GM18511 (cell line): ENCODE measurements at regions not wholly inside any gene's neighbourhood (a gene's known extent, or its start where the extent isn't known, plus 50 kb on each side); places are given as distances from the start of the nearest gene placed in this dataset.
"Not testable (repeated sequence)": the region's sequence is repeated elsewhere in the genome, so short reads cannot be mapped to it uniquely, and the experiment has no call there.

Source experiments
- ATAC-seq: cut with Tn5 transposase; IDR thresholded peaks from one replicate; pipeline ENCODE4 v1.9.1; 2021; ENCODE audit warnings: mild to moderate bottlenecking, moderate library complexity; ENCODE audit not compliant: unreplicated experiment

DNA sequence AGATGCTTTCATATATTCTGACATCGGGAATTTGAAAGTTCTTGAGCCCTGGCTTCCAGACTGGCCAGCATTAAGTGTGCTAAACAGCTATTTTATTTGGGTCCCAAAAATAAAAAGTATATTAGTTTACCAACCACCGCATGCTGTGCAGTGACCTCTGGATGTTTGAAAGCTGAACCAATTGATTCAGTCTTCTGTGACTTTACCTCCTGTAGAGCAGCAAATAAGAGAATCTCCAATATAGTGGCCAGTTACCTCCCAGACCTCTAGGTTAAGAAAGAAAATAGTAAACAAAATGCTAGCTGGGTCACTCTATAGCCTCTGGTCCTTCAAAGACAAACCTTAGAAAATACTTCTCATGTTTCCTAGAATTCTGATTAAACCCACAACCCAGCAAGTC lies 424.6 kb upstream of the NFE2L3 start:
- ATAC-seq = no peak

DNA sequence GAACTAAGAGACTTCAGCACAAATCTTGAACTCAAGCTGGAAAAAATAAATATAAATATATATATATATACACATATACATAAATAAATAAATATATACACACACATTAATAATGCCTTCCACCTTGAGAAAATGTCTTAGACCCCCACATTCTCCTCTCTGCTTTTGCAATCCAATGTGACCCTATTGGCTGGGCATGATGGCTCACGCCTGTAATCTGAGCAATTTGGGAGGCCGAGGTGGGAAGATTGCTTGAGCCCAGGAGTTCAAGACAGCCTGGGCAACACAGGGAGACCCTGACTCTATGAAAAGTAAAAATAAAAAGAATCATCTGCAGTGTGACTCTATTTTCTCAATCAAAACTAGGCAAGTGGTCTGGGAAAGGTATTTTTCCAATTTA lies 424.1 kb upstream of the NFE2L3 start:
- no peak for ATAC-seq

DNA sequence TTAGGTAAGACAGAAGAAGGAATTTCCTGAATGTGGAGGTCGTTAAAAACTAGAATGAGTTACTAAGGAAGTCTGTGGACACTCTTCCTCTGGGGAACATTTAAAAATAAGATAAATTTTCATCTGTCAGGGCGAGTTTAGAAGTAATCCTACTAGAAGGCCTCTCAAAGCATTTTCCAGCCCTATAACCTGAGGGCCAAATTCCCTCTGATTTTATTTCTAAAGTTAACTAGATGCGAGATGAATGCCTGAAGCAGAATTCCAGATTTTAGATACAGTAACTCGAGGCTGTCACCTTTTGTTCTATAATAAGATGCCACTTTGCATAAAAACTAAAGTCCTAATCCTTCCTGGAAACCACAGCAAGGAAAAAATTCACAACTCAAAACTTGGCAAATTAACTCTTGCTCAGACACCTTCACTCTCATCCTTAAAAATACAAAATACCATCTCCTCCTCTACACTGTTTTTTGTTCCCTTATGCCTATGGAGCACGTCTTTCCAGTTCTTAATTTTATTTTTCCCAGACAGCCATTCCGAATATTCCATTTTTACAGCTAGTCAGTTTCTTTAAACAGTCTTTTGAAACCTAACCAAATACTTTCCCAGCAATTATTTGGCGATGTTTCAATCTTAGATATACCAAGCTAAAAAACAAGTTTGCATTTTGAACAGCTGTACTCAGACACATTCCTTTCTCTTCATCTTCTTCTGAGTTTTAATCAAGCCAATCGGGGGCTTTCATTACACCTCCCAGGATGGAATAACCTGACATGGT lies 420.7 kb upstream of the NFE2L3 start:
- ATAC-seq = no peak

DNA sequence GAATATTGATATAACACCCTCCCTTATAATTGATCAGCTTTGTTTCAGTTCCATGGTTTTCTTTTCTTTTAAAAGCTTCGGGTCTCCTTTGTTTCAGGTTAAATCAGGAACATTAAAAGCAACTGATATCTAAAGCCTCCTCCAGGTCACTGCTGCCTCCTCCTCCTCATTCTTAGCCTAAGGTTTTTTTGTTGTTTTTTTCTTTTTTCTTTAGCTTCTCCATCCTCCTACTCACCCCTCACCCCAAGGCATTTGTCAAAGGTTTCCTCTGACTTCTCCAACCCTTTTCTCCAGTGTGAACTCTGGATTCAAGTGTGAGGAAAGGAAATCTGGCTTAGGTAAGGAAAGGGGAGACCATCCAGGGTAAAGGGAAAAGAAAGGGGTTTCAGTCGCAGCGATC lies 420.2 kb upstream of the NFE2L3 start:
- ATAC-seq = no peak

DNA sequence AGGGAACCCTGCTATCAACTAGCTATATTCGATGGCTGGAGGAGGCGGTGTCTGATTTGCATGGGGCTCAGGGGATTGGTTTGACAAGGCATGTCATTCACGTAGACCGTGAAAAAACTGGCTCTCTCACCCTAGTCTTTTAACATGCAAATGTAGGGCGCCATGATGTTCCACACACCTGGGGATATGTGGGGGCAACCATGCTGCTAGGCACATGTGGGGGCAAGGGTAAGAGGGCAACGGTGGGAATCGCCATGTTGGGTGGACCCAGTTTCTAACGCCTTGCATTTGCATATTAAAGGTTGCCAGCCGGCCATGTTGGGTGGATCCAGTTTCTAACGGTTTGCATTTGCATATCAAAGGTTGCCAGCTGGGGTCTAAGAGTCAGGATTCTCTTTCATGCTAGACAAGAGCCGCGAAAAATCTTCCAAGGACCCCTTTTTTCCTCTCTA lies 419.2 kb upstream of the NFE2L3 start:
- no peak for ATAC-seq

DNA sequence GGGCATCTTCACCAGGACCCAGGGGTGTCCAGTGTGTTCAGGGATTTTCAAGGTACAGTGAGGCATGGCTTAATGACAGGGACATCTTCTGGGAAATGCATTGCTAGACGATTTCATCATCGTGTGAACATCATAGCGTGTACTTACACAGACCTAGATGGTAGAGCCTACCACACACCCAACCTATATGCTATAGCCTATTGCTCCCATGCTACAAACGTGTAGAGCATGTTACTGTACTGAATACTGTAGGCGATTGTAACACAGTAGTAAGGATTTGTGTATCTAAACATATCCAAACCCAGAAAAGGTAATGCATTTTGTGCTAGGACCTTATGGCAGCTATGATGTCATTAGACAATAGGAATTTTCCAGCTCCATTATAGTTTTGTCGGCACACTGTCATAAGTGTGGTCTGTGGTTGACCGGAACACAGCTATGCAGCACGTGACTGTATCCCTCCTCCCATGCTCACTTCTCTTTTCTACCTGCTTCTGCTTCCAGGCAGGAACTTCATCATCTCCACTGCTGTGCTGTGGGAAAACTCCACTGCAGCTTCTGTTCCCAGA lies 416.2 kb upstream of the NFE2L3 start:
- no peak for ATAC-seq

DNA sequence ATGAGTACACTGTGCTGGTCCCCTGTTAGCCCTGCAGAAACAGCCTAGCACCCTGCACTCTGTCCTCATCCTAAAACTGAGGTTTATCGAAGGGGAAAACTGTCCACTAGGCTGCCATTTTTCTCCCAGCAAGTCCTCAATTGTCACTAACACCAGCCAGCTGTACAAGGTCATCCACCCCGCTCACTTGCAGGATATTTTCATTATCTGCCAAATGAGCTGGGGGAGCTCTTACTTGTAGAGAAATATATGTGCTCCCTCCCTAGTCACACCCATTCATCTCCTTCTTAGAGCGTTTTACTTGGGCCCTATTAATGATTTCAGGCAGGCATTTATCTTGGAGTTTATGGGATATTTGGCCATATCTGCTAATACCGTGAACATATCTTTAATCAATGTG lies 413.5 kb upstream of the NFE2L3 start:
- ATAC-seq = no peak

DNA sequence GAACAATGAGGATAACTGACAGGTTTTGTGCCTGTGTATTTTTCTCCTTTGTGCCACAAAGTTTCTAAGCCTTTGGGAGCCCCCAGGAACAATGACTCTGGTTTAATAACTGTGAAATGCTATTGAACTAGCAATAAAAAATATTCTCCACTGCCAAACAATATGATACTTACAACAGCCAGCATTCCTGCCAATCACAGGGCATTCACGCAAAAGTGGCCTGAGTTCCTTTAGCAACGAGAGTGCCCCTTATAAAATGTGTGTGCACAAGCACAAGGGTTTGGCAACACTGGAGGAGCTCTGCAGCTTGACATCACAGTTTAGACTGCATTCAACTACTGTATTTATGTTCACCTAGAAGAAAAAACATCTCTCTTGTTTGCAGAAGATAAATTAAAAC lies 412.9 kb upstream of the NFE2L3 start:
- no peak for ATAC-seq

DNA sequence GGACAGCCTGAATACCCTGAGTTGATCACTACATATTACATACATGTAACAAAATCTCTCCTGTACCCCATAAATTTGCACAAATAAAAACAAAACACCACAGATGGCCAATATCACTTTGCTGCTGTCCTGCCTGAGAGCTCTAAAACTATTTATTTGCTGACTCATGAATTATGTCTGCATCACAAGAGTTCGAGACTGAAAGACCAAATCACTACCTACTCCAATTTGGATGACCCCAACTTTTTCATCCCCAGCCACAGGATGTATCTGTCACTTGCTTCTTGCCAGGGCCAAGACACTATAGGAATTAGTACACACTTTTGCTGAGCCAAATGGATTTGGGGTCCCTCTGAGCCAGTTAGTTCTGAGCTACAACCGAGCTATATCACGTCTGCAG lies 409.7 kb upstream of the NFE2L3 start:
- no peak for ATAC-seq

DNA sequence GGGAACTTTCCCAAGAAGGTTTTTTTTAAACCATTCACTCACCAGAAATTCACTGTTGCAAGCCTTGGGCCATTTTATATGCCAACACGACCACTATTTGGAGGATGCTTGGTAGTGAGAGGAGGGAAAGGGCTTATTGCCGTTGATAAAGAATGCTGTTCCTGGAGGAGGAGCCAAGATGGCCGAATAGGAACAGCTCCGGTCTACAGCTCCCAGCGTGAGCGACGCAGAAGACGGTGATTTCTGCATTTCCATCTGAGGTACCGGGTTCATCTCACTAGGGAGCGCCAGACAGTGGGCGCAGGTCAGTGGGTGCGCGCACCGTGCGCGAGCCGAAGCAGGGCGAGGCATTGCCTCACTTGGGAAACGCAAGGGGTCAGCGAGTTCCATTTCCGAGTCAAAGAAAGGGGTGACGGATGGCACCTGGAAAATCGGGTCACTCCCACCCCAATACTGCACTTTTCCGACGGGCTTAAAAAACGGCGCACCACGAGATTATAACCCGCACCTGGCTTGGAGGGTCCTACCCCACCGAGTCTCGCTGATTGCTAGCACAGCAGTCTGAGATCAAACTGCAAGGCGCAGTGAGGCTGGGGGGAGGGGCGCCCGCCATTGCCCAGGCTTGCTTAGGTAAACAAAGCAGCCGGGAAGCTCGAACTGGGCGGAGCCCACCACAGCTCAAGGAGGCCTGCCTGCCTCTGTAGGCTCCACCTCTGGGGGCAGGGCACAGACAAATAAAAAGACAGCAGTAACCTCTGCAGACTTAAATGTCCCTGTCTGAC lies 408.1 kb upstream of the NFE2L3 start:
- ATAC-seq = not testable (repeated sequence)

DNA sequence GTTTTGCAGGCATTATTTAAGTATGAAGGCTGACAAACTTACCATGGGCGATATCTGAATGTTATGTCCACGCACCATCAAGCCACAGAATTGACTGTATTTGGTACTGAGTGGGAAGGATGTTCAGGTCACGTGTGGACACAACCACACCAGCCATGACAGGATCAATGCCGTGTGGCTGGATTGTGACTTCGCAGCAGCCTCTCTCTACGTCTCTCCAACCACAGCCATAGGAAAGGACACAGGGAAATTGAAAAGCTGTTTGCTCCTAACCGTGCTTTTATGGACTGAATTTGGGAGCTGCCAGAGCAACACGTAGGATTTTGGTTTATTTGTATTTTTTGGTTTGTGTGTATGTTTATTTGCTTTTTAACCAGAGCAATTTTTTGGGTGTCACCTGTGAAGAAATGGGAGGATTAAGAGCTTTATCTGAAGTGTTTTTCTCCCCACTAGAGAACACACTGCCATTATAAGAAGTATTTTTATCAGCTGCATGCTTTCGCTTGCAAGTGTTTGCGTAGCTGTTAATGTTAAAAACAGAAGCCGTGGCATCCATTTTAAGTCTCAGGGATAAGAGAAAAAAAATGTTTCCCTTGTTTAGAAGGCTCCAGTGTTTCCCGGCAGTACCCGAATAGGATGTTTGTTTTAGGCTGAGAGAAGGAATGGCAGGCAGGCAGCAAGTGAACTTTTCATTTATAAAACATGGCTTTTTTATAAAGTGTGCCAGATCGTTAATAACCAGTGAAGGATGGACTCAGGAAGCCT lies 401.1 kb upstream of the NFE2L3 start:
- ATAC-seq = no peak

DNA sequence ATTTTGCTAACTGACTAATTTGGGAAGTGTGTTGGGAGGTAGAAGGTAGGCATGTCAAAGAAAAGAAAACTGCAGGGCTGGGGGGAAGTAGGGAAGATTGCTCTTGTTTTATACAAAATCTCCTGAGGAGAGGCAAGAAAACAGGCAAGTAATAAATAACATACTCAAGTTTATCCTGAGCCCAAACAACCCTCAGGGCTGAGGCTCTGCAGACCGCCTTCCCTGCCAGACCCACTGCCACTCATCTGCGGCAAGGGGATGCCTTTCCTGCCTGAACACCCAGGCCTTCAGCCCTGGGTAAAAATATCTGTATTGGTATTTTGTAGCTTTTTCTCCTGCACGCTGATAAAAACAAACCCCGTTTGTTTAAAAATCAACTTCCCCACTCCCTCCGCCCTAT lies 399.8 kb upstream of the NFE2L3 start:
- no peak for ATAC-seq

DNA sequence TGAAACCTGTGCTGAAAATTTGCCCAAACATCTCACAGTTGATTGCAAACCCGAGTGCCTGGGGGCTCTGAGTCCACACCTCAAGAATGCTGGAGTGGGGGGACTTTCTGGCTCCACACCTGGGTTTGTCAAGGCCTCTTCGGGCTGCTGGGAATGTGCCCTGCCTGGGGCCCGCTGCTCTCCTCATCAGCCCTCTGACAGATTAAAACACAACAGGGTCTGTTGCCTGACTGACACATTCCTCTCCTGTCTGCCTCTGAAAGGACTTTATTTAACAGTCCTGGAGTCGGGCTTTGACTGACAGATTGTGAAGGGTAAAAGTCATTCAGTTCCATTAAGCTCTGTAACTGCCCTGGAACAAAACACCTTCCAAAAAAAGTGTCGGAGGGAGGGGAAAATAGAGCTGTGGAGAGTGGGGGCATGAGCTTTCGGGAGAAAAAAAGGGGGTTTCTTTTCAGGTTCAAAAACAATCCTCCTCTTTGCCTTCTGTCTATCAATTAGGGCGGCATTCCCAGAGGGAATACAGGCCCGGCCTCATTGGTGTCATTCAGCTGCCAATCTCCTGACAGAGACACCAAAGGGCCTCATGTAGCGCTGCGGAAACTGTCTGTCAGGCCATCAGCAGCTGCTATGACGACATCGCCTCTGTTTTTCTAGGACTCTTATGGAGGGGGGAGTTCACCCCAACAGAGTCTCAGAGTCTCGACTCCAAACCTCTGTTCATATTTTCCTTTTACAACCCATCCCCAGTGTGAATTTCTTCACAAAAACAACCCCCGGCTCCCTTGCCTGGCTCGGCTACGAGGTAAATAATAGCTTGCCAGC lies 398.8 kb upstream of the NFE2L3 start:
- no peak for ATAC-seq

DNA sequence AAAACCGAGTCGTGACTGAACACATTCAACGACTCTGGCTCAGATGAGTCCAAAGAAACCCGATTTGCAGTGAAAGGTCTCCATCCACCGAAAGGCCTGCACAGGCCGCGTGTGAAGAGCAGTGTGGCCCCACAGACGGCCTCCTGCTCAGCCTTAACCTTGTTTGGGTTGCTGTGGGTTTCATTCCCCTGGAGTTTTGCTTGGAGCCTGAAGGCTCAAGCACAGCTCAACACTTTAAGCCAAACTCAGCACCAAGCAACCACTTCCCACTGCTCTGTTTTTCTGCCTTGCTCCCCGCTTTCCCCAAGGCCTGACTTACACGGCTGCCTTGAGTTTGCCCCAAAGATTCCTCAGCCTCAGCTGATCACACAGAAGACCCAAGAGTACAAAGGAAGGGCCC lies 398.2 kb upstream of the NFE2L3 start:
- no peak for ATAC-seq

DNA sequence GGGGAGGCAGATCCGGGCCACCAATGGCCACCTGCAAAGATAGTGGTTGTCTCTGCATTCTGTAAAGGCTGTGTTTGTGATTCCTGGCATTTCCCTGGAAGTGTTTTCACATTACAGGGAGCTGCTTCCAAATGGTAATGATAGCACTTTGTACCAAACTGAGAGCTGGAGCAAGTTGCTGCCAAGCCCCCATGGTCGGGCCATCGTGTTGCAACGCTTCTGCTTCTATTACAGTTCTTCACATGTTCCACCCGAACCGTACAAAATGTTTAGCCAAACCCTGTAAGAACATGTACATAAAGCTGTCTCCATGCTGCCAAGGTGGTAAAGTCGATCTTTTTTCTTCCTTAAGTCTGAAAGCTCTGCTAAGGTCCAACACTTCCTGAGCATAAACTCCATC lies 397.7 kb upstream of the NFE2L3 start:
- ATAC-seq = no peak

DNA sequence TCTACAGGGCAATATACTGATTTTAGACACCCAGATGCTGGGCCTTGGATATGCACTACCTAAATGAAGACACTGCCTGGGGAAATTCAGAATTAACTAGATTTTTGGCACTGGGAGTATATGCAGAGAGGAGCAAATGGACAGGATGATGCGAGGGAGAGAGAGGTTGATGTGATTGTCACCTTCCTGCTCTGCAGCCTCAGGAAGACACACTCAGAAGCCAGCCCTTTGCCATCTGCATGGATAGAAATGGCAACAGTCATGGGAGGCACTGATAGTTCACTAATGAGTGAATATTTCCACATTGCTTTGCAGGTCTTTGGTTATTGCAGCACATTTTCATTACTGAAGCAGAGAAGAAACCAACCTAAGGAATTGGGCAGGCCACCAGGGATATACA lies 397.2 kb upstream of the NFE2L3 start:
- no peak for ATAC-seq

DNA sequence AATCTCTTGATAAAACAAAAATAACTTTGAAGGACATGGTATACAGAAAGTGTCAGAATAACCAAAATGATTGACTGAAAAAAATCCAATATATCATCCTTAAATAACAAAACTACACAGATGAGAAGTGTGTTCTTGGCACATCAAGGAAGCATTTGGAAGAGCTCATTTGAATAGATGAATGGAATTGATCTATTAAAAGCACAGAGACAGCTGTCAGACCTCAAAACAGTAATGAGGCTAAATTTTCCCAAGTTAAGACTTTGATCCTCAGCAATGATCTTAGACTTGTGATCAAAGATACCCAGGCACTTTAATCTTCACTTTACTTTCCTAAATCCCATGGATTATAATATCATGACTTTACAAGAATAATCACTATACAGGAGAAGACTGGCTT lies 395.4 kb upstream of the NFE2L3 start:
- ATAC-seq = no peak

DNA sequence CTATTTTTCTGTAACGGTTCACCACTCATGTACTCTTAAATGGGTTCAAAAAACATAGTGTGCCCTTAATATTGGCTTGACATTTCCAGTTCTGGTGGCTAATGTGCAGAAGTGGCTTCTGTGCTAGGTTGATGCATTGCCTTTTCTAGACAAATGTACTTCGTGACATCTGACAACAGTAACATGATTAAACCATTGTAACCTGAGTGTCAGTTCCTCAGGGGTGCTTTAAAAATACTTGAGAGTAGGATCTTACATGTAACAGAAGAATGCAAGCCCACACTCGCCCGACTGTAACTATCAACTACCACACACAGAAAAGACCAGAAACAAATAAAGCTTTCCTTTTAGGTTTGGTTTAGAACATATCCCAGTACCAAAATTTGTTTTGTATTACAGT lies 393.4 kb upstream of the NFE2L3 start:
- no peak for ATAC-seq

DNA sequence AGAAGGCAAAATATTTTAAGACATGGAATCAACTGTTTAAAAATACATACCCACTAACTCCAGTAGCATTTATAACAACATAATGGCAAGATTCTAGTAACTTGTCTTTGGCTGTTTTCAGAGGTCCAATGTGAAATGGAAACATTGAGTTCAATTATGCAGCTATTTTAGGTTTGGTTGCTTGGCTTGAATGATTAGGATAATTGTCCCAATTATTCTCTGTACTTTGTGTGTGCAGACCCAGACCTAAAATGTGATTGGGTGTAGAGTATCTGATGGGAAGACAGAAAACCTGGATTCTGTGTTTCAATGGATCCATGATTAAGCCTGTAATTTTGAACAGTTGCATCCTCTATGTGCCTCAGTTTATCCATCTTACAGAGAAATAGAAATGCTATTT lies 392.7 kb upstream of the NFE2L3 start:
- no peak for ATAC-seq

DNA sequence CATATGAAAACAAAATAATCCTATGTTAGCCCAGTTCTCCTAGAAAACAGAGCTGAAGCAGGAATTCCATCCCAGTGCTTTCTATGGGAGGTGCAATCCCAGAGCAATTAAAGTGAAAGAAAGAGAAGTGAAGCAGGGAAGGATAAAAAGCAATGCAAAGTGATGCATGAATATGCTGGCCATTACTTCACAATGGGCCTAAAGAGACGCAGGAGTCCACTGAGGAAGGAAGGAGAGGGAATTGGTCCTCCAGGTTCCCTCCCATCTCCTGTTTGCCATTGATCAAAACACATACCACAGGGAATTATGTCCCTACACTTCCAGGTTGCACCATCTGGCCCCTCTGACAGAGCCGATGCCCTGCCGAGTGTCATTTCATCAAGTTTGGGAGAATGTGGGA lies 392.2 kb upstream of the NFE2L3 start:
- ATAC-seq = no peak
